Activated T-helper 9 cell treated with anti-CD3 and anti-CD28 coated beads, Interleukin-2, amount 50 U/mL, for 16 hours (primary cell): ENCODE measurements at regions not wholly inside any gene's neighbourhood (a gene's known extent, or its start where the extent isn't known, plus 50 kb on each side); places are given as distances from the start of the nearest gene placed in this dataset.
"Not testable (repeated sequence)": the region's sequence is repeated elsewhere in the genome, so short reads cannot be mapped to it uniquely, and the experiment has no call there.

Source experiments
- DNase-seq: peaks from one replicate; pipeline ENCODE4 v3.0.0-alpha.2; 2020; ENCODE audit warnings: low read depth

- DNase-seq = no peak
These were observed 113.3 kb upstream of the FAT3 start for GRCh38 chr11:92111287-92111686.

DNA sequence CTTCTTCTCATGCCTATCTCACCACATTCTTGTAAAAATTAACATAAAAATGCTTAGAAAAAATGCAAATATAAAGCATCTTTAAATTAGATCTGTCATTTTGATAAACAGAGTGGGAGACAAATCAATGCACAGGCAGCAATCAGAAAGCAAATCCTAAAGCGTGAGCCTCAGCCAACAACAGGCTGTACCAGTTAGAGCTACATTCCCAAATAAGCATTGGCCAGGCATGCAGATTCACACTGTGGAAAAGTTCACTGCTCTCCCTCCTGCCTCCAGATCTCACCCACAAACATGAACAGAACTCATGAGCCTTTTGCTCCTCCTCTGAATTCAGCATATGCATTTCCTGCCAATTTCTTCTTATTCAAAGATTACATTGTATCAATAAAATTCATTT, 115.2 kb upstream of the FAT3 start:
- DNase-seq = no peak

DNA sequence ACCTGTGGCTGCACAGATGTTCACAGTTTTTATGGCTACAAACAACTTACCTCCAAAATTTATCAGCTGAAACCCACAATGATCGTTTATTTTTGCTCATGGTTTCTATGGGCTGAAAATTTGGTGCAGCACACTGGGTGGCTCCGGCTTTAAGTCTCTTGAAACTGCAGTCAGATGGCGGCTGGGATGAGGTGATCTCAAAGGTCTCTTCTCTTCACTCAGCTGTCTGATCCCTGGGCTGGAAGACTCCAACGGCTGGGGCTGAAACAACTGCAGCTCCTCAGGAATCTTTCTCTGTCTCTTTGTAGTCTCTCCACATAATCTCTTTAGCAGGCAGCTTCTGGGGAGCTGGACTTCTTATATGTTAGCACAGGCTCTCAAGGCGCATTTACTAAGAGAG, 117.3 kb upstream of the FAT3 start:
- no peak for DNase-seq

- DNase-seq = no peak
These were observed 120.3 kb upstream of the FAT3 start for GRCh38 chr11:92104349-92104748.

DNA sequence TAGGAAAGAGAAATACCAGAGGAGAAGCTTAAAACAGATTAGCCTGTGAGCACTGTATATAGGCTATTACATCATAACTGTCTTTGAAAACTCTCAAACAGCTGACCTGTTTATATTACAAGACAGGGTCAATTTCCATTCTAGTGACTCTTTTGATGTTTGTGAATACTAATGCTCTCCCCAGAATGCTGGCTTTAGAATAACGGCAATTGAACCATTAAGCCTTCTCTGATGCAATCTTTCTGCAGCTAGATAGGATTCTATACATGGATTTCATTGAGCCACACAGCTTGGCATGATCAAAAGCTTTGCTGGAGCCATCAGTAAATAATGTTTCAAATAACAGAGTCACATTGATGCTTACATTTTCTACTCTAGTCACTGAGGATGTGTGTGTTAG, 122.7 kb upstream of the FAT3 start:
- DNase-seq = no peak

DNA sequence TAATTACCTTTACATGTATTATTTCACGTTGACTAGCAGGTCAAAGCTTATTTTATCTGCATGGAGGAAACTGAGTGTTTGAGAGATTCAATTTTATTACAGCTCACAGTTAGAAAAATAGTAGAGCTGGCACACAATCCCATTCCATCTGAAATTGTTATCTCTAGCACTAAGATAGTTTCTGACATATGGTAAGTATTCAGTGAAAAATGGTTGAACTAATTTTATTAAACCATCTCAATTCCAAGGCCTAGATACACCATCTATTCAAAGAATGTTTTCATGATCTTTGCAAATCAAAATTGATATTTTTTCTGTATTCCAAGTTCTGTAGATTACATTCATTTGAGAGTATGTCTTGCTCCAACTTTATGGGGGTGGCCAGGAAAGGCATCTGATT, 125.4 kb upstream of the FAT3 start:
- DNase-seq = no peak

DNA sequence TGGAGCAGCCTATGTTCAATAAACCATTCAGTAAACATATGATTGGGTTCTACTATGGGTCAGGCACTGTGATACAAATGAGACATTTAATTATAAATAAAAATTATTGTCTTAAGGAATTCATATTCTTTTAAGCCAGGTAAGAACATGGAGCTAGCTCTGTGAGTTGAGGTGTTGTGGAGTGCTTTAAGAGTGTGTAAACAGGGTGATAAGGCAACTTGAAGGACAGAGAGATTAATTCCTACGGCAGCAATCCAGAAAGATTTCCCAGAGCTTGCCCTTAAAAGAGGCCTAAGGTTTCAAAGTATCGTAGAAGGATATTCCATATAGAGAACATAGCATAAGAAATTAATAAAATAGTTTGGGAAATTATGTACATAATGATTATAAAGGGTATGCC, 126.4 kb upstream of the FAT3 start:
- no peak for DNase-seq

GRCh38 chr11:92087725-92088537, 136.7 kb upstream of the FAT3 start:
- DNase-seq = no peak

DNA sequence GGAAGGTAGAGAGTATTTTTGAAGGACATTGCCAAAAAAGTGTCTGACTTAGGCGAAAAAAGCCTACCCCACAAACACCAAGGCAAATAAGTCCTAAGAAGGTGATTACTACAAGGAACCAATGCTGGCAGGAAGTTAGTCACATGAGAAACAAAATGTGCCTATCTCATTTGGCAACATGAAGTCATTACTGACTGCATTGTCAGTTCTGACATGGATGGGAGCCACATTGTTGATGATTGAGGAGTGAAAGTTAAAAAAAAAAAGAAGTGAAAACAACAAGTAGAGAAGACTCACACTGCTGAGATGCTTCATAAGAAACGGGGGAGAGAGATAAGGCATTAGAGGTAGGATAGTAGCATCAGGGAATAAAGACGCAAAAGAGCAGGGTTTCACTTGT, 141.5 kb upstream of the FAT3 start:
- DNase-seq = no peak

- DNase-seq = no peak
These were observed 142.0 kb upstream of the FAT3 start for GRCh38 chr11:92082652-92083051.

DNA sequence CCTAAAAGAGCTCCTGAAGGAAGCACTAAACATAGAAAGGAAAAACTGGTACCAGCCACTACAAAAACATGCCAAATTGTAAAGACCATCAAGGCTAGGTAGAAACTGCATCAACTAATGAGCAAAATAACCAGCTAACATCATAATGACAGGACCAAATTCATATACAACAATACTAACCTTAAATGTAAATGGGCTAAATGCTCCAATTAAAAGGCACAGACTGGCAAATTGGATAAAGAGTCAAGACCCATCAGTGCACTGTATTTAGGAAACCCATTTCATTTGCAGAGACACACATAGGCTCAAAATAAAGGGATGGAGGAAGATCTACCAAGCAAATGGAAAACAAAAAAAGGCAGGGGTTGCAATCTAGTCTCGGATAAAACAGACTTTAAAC, 150.1 kb upstream of the FAT3 start:
- DNase-seq = not testable (repeated sequence)

- DNase-seq = no peak
These were observed 153.0 kb upstream of the FAT3 start for GRCh38 chr11:92071660-92072059.

DNA sequence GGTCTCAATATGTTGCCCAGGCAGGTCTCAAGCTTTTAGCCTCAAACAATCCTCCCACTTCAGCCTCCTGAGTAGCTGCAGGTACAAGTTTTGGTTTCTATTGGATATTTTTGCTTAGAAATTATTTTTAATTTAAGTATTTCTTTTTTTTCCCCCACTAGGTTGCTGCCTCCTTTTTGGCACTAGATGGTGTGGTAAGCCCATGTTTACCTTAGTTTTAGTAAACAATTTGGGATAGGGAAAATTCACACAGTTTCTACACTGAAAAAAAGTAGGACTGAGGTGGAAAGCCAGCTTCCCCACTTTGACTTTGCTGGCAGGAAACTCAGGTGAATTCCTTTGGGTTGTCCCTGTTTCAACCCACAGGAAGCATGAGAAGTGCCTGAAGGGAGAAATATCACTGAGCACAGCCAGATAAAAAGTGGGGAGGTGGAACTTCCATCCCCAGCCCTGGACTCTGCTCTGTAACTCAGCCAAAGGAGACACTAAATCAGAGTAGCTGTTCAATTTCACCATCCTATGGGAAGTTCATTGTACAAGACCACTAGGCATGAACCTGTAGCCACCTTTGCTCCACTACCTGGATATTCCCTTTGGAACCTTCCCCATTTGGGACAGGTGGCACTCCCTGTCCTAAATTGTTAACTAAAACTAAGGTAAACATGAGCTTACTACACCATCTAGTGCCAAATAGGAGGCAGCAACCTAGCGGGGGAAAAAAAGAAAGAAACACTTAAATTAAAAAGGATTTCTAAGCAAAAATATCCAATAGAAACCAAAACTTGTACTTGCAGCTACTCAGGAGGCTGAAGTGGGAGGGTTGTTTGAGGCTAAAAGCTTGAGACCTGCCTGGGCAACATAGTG, 154.4 kb upstream of the FAT3 start:
- no peak for DNase-seq

- DNase-seq = no peak
These were observed 157.6 kb upstream of the FAT3 start for GRCh38 chr11:92067016-92067415.

DNA sequence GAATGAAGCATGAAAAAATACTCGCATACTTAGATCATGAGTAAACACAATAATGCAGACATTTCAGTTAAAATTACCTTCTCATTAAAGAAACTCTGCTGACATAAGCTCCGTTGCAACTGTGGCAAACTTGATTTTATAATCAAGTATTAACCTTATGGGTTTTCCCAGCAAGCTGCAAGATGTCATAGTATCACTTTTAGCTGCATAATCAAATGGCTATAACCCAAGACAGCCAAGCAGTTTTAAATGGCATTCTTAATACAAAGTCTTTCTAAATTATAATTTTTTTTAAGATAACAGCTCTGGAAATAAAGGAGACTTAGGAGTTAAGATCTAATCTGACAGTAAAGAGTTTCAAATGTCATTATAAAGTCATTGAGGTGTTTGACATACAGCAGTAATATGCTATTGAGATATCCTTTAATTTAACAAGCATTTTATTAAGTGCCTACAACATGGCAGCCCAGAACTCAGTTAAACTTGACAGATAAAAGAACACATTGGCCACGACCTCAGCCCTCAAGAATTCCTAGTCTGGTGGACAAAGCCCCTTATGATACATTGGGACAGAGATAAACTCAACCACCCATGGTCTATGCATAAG, 163.1 kb upstream of the FAT3 start:
- no peak for DNase-seq

DNA sequence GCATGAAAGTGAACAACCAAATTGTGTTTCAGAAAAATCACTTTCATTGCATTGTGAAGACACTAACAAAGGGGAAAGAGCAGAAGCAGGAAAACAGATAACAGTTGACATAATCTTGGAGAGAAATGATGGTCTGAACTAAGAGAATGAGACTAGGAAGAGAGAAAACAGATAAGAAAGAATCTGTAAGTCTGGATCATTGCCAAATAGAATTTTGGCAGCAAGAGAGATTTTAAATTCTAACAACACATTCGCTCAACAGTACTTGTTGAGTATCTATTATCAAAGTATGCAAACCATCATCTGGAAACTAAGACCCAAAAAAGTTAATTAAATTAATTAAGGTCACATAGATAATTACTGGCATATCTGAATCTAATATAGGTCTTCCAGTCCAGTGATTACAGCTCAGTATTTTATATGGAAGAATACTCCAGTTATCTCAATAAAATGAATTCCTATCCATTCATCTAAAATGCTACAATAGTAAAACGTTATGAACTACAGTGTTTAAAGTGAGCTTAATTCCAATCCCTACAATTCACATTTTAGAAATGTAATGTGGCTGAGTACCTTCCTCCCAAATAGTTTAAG, 166.7 kb upstream of the FAT3 start:
- DNase-seq = no peak

DNA sequence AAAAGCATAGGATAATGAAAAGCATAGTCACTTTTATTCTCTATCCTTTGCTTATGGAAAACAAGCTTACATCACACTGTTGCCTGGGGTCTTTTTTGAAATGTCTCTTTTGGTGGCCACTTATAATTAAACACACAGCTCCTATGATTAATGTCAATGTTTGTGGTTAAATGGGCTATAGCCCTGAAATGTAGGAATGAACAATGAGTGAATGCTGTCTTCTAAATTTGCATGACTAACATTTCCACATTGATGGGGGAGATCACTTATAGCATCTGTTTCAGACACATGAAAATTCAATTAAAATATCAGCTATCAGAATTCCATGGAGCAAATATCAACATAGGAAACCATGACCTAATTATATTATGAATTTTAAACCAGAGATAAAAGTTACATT, 171.4 kb upstream of the FAT3 start:
- no peak for DNase-seq

DNA sequence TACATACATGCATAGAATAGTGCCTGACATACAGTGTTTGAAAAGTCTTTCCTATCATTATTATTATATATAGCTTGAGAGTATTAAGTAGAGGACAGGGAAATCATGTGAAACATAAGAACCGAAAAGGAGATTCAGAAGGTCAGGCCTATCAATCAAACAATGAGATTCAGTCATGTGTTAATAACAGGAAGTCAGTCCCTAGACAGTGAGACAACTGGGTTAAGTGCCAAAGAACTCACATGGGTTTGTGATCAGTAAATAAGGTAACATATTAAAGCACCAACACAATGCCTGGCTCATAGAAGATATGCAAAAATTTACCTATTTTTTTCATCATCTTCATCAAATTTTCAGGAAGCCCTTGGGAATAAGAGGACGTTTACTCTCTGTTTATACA, 174.3 kb upstream of the FAT3 start:
- no peak for DNase-seq

GRCh38 chr11:92048415-92048814, 176.2 kb upstream of the FAT3 start:
- no peak for DNase-seq

DNA sequence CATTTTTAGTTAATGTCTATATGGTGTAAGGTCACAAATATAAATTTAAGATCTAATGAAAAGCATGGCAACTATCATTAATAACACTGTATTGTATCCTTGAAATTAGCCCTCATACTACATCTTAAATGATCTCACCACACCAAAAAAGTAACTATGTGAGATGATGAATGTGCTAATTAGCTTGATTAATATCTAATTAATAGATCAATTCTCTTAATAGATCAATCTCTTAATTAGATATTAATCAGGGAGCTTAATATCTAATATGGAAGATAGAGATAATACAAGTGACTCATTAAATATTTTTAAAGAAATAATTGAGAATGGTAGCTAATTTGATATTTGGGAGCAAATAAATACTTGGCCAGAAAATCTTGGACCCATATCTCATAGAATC, 178.5 kb upstream of the FAT3 start:
- no peak for DNase-seq

DNA sequence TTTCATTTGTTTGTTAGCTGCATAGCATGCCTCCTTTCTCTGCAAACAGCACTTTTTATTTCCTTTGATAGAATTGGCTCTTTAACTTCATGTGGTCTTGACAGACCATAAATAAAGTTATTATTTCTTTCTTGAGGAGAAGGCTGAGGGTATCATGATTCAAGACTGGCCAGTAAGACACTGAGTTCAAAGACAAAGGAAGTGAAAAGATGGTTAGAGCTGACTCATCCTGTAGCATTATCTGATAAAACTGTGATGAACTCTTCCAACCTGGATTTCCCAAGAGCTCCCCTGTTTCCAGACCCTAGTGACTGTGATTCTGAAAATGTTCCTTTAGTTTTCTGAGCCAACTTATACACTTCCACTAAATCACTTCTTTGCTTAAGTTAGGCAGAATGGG, 179.3 kb upstream of the FAT3 start:
- DNase-seq = no peak

- no peak for DNase-seq
These were observed 189.1 kb upstream of the FAT3 start for GRCh38 chr11:92035488-92035887.

GRCh38 chr11:92027136-92027535, 197.5 kb upstream of the FAT3 start:
- not testable (repeated sequence) for DNase-seq
